ENCODE measurements at regions not wholly inside any gene's neighbourhood (a gene's known extent, or its start where the extent isn't known, plus 50 kb on each side); places are given as distances from the start of the nearest gene placed in this dataset.
"Not testable (repeated sequence)": the region's sequence is repeated elsewhere in the genome, so short reads cannot be mapped to it uniquely, and the experiment has no call there.

GRCh38 chr16:33827522-33827921 lies 368.1 kb downstream of the TP53TG3F start:
- in situ Hi-C loops (cut with MboI; ENCODE audit: low pct_unique_long_range_greater_than_20kb, low sequenced_read_pairs); DNase-seq: not testable (repeated sequence)

- in situ Hi-C loops (cut with MboI; ENCODE audit: low pct_unique_long_range_greater_than_20kb, low sequenced_read_pairs), result not testable (repeated sequence)
Observed at GRCh38 chr16:33839157-33839556, 379.7 kb downstream of the TP53TG3F start.

GRCh38 chr16:33844533-33844932 lies 385.1 kb downstream of the TP53TG3F start:
- in situ Hi-C loops (cut with MboI; ENCODE audit: low pct_unique_long_range_greater_than_20kb, low sequenced_read_pairs), result not testable (repeated sequence)

More at GRCh38 chr16:33839157-33839556, 379.7 kb downstream of the TP53TG3F start:
- not testable (repeated sequence) for DNase-seq

More at GRCh38 chr16:33844533-33844932, 385.1 kb downstream of the TP53TG3F start:
- DNase-seq, result not testable (repeated sequence)

All from KBM-7 (cell line).